Astrocyte of the hippocampus (primary cell): ENCODE measurements at regions not wholly inside any gene's neighbourhood (a gene's known extent, or its start where the extent isn't known, plus 50 kb on each side); places are given as distances from the start of the nearest gene placed in this dataset.

ENCODE experiments used
- DNase-seq: peaks from one replicate; pipeline ENCODE4 v3.0.0; 2011; ENCODE audit warnings: low read depth, low spot score

GRCh38 chr18:53754154-53754553, 470.3 kb downstream of the MBD2 start:
- no peak for DNase-seq

GRCh38 chr18:53753601-53754000, 470.9 kb downstream of the MBD2 start:
- DNase-seq, result no peak

- DNase-seq, result no peak
Observed at GRCh38 chr18:53752781-53753367, 471.6 kb downstream of the MBD2 start.

GRCh38 chr18:53749766-53750165, 474.7 kb downstream of the MBD2 start:
- peak; percentile 3 for DNase-seq

GRCh38 chr18:53747663-53748160, 476.8 kb downstream of the MBD2 start:
- DNase-seq, result no peak

GRCh38 chr18:53747210-53747609, 477.3 kb downstream of the MBD2 start:
- no peak for DNase-seq

- DNase-seq, result no peak
Observed at GRCh38 chr18:53745986-53746385, 478.5 kb downstream of the MBD2 start.

GRCh38 chr18:53745224-53745967, 479.1 kb downstream of the MBD2 start:
- DNase-seq, result peak; percentile 2

- DNase-seq, result no peak
Observed at GRCh38 chr18:53739700-53740099, 484.8 kb downstream of the MBD2 start.

- no peak for DNase-seq
Observed at GRCh38 chr18:53735526-53735925, 488.9 kb downstream of the MBD2 start.

- DNase-seq, result no peak
Observed at GRCh38 chr18:53715243-53715853, 509.1 kb downstream of the MBD2 start.

GRCh38 chr18:53710080-53710479, 514.4 kb downstream of the MBD2 start:
- no peak for DNase-seq

GRCh38 chr18:53702480-53702879, 522.0 kb downstream of the MBD2 start:
- DNase-seq, result no peak

- DNase-seq, result no peak
Observed at GRCh38 chr18:53701697-53702096, 522.8 kb downstream of the MBD2 start.

GRCh38 chr18:53698907-53699306, 525.6 kb downstream of the MBD2 start:
- DNase-seq, result peak; percentile 69

GRCh38 chr18:53689886-53690285, 534.6 kb downstream of the MBD2 start:
- no peak for DNase-seq

- no peak for DNase-seq
Observed at GRCh38 chr18:53686965-53687364, 537.5 kb downstream of the MBD2 start.

GRCh38 chr18:53682796-53683195, 541.7 kb downstream of the MBD2 start:
- DNase-seq, result no peak

- DNase-seq, result no peak
Observed at GRCh38 chr18:53677480-53677879, 547.0 kb downstream of the MBD2 start.

GRCh38 chr18:53665701-53666100, 558.8 kb downstream of the MBD2 start:
- no peak for DNase-seq

GRCh38 chr18:53664575-53664974, 559.9 kb downstream of the MBD2 start:
- no peak for DNase-seq

GRCh38 chr18:53660306-53660705, 564.2 kb downstream of the MBD2 start:
- no peak for DNase-seq

- DNase-seq, result no peak
Observed at GRCh38 chr18:53657257-53657656, 567.2 kb downstream of the MBD2 start.
